H1 (cell line): ENCODE measurements at regions not wholly inside any gene's neighbourhood (a gene's known extent, or its start where the extent isn't known, plus 50 kb on each side); places are given as distances from the start of the nearest gene placed in this dataset.

ENCODE experiments used
- ATF3 ChIP-seq: IDR thresholded peaks from 2 replicates; pipeline ENCODE4 v1.6.1; 2011; ENCODE audit warnings: low read depth, mild to moderate bottlenecking, low read length; ENCODE audit not compliant: insufficient read depth
- CTCF ChIP-seq, 3 experiments: IDR thresholded peaks; 1 replicate in 2 of 3; 2 replicates in 1 of 3; pipeline versions ENCODE4 v1.5.1 to v1.6.1; 2011; ENCODE audit warnings: low read length in 3 of 3, mild to moderate bottlenecking in 3 of 3, inconsistent platforms in 2 of 3, low read depth in 1 of 3, moderate library complexity in 1 of 3; ENCODE audit not compliant: insufficient read depth in 1 of 3; ENCODE audit errors: control extremely low read depth in 1 of 3
- E2F6 ChIP-seq: IDR thresholded peaks from 2 replicates; pipeline ENCODE4 v1.6.1; 2012; ENCODE audit warnings: inconsistent platforms
- GTF2F1 ChIP-seq: IDR thresholded peaks from 2 replicates; pipeline ENCODE4 v1.6.1; 2012; ENCODE audit warnings: low read depth, low read length, improper control_type of control experiment, borderline replicate concordance
- JUND ChIP-seq: IDR thresholded peaks from 2 replicates; pipeline ENCODE4 v1.6.1; 2011; ENCODE audit warnings: mild to moderate bottlenecking, improper control_type of control experiment, low read length
- POLR2A ChIP-seq, 2 experiments: IDR thresholded peaks; 1 replicate in 1 of 2; 2 replicates in 1 of 2; pipeline ENCODE4 v1.6.1; 2011; ENCODE audit warnings: low read depth in 2 of 2, low read length in 2 of 2, mild to moderate bottlenecking in 2 of 2; ENCODE audit errors: control extremely low read depth in 1 of 2
- RFX5 ChIP-seq: IDR thresholded peaks from 2 replicates; pipeline ENCODE4 v1.6.1; 2011; ENCODE audit warnings: low read depth, low read length, improper control_type of control experiment, borderline replicate concordance
- ZNF274 ChIP-seq: IDR thresholded peaks from 2 replicates; pipeline ENCODE4 v1.7.0; 2012; ENCODE audit warnings: low read length, borderline replicate concordance; ENCODE audit errors: extremely low read depth

- TF ChIP-seq GTF2F1 (no peak), POLR2A (IDR thresholded peaks at IDR 0.05; ENCODE audit: control extremely low read depth in 1 of 2, low read depth in 2 of 2, low read length in 2 of 2) (no peak), RFX5 (no peak), ZNF274 (no peak), ATF3 (no peak), JUND (no peak), CTCF (IDR thresholded peaks at IDR 0.05; ENCODE audit: control extremely low read depth in 1 of 3, insufficient read depth in 1 of 3, low read depth in 1 of 3, low read length in 3 of 3) (no peak), E2F6 (no peak)
Measured at GRCh38 chr14:85037411-85037810, 492.5 kb upstream of the FLRT2 start.
